ENCODE measurements at regions not wholly inside any gene's neighbourhood (a gene's known extent, or its start where the extent isn't known, plus 50 kb on each side); places are given as distances from the start of the nearest gene placed in this dataset.
A peak's percentile ranks its signal among the peaks of the same experiment; 100 is the strongest.
"Not testable (repeated sequence)": the region's sequence is repeated elsewhere in the genome, so short reads cannot be mapped to it uniquely, and the experiment has no call there.

- not testable (repeated sequence) for DNase-seq
Observed at GRCh38 chr4:9110700-9111099, 59.5 kb upstream of the FAM90A26 start.

- not testable (repeated sequence) for DNase-seq
Observed at GRCh38 chr4:9103148-9103524, 67.1 kb upstream of the FAM90A26 start.

- DNase-seq: not testable (repeated sequence)
Observed at GRCh38 chr4:9102471-9103147, 67.6 kb upstream of the FAM90A26 start.

- DNase-seq: not testable (repeated sequence)
Observed at GRCh38 chr4:9096330-9096729, 73.9 kb upstream of the FAM90A26 start.

- not testable (repeated sequence) for DNase-seq
Observed at GRCh38 chr4:9078796-9079195, 91.4 kb upstream of the FAM90A26 start.

GRCh38 chr4:9076974-9077373 is 93.2 kb upstream of the FAM90A26 start:
- not testable (repeated sequence) for DNase-seq

- not testable (repeated sequence) for DNase-seq
Observed at GRCh38 chr4:9076486-9076885, 93.7 kb upstream of the FAM90A26 start.

GRCh38 chr4:9073371-9073770 is 96.8 kb upstream of the FAM90A26 start:
- not testable (repeated sequence) for DNase-seq

- not testable (repeated sequence) for DNase-seq
Observed at GRCh38 chr4:9072521-9073220, 97.5 kb upstream of the FAM90A26 start.

GRCh38 chr4:9067923-9068322 is 102.3 kb upstream of the FAM90A26 start:
- not testable (repeated sequence) for DNase-seq

- DNase-seq: not testable (repeated sequence)
Observed at GRCh38 chr4:9063612-9064011, 106.6 kb upstream of the FAM90A26 start.

GRCh38 chr4:9024866-9025265 is 145.3 kb upstream of the FAM90A26 start:
- not testable (repeated sequence) for DNase-seq

GRCh38 chr4:9009792-9010191 is 138.2 kb upstream of the HMX1 start:
- DNase-seq: not testable (repeated sequence)

GRCh38 chr4:9008407-9008806 is 136.8 kb upstream of the HMX1 start:
- not testable (repeated sequence) for DNase-seq

GRCh38 chr4:9001153-9001552 is 129.5 kb upstream of the HMX1 start:
- peak in 2 of 14 donors; percentile 3 to 6 for DNase-seq

GRCh38 chr4:9000505-9001001 is 128.9 kb upstream of the HMX1 start:
- DNase-seq: peak in 7 of 14 donors; percentile 3 to 59 (median 24)

- not testable (repeated sequence) for DNase-seq
Observed at GRCh38 chr4:8992981-8993380, 121.3 kb upstream of the HMX1 start.

GRCh38 chr4:8991449-8991848 is 119.8 kb upstream of the HMX1 start:
- DNase-seq: not testable (repeated sequence)

GRCh38 chr4:8990341-8990740 is 118.7 kb upstream of the HMX1 start:
- not testable (repeated sequence) for DNase-seq

GRCh38 chr4:8985786-8986185 is 114.1 kb upstream of the HMX1 start:
- DNase-seq: not testable (repeated sequence)

GRCh38 chr4:8984641-8985040 is 113.0 kb upstream of the HMX1 start:
- DNase-seq: not testable (repeated sequence)

GRCh38 chr4:8983921-8984320 is 112.3 kb upstream of the HMX1 start:
- DNase-seq: not testable (repeated sequence)

- DNase-seq: not testable (repeated sequence)
Observed at GRCh38 chr4:8976466-8977128, 105.0 kb upstream of the HMX1 start.
